ENCODE measurements at regions not wholly inside any gene's neighbourhood (a gene's known extent, or its start where the extent isn't known, plus 50 kb on each side); places are given as distances from the start of the nearest gene placed in this dataset.

GRCh38 chr7:17732083-17732482 is 208.2 kb downstream of the SNX13 start:
- CTCF ChIA-PET (ENCODE audit: low intra/inter-chr PET ratio, low total read pairs), result no interaction called here
- in situ Hi-C loops (cut with HindIII; ENCODE audit: extremely low pct_ligation_motif_present, low pct_unique_long_range_greater_than_20kb), result no loop called here
- WGBS (ENCODE audit: low lambda C conversion rate), result 0% methylated on average over 1 of the region's 3 CpGs

More at GRCh38 chr7:17732083-17732482, 208.2 kb downstream of the SNX13 start:
- Histone ChIP-seq H3K9me3 (ENCODE audit: low read length) (peaks cover 5% of the 10 kb centered on the region; the same call in 1 of the 2 replicates), H4K20me1 (ENCODE audit: insufficient read depth, low read length) (no peaks in the 10 kb centered on the region), H3K4me1 (ENCODE audit: insufficient read depth, low read length) (no peaks in the 10 kb centered on the region), H3K36me3 (replicated peaks in 1 of 2; ENCODE audit: control insufficient read depth in 1 of 2, insufficient read depth in 2 of 2, low read length in 2 of 2) (no peaks in the 10 kb centered on the region), H3K79me2 (ENCODE audit: insufficient read depth, low read length) (no peaks in the 10 kb centered on the region), H3K27me3 (ENCODE audit: control insufficient read depth in 1 of 2, insufficient read depth in 2 of 2, low read length in 2 of 2) (0 out of 5 replicates have a peak, but pooled peaks cover 0 to 6% of the 10 kb centered on the region in 2 experiments), H3K4me2 (ENCODE audit: low read depth, low read length) (no peak overlapping the region), H3K4me3 (replicated peaks in 1 of 3; ENCODE audit: insufficient read depth in 1 of 3, low read depth in 2 of 3, low read length in 3 of 3) (no peak overlapping the region), H2AFZ (ENCODE audit: low read length) (no peak overlapping the region), H3K9ac (ENCODE audit: insufficient read depth, low read depth, low read length) (no peak overlapping the region), H3K27ac (ENCODE audit: extremely low read length, insufficient read depth, low read length) (no peak overlapping the region)
- TF ChIP-seq PRMT3 (CRISPR knock-in tag; IDR thresholded peaks at IDR 0.05; ENCODE audit: borderline replicate concordance, low read depth) (no peak), ZBTB20 (CRISPR knock-in tag; IDR thresholded peaks at IDR 0.05; ENCODE audit: borderline replicate concordance, low read depth) (no peak), ZNF251 (CRISPR knock-in tag; IDR thresholded peaks at IDR 0.05) (no peak), SKIL (CRISPR knock-in tag; IDR thresholded peaks at IDR 0.05; ENCODE audit: borderline replicate concordance) (no peak), DNMT3B (CRISPR knock-in tag; conservative IDR thresholded peaks at IDR 0.05) (no peak), FOXK2 (IDR thresholded peaks at IDR 0.05) (no peak), AKNA (CRISPR knock-in tag; IDR thresholded peaks at IDR 0.05; ENCODE audit: borderline replicate concordance) (no peak), PCBP1 (IDR thresholded peaks at IDR 0.05; ENCODE audit: borderline replicate concordance, low read depth, low read length) (no peak), DZIP1 (CRISPR knock-in tag; IDR thresholded peaks at IDR 0.05) (no peak), ZBTB39 (CRISPR knock-in tag; IDR thresholded peaks at IDR 0.05) (no peak), ZSCAN30 (CRISPR knock-in tag; IDR thresholded peaks at IDR 0.05) (no peak)
- no TSS peak for BruUV-seq (replicated peaks)
- intact Hi-C loops (cut with micrococcal nuclease; ENCODE audit: unreplicated experiment), result no loop called here
- FAIRE-seq (no peak), DNase-seq (ENCODE audit: low spot score) (no peak), ATAC-seq (no peak)
- POLR2A ChIA-PET, result no interaction called here

Data from HepG2 (cell line).